ENCODE measurements at regions not wholly inside any gene's neighbourhood (a gene's known extent, or its start where the extent isn't known, plus 50 kb on each side); places are given as distances from the start of the nearest gene placed in this dataset.
"Not testable (repeated sequence)": the region's sequence is repeated elsewhere in the genome, so short reads cannot be mapped to it uniquely, and the experiment has no call there.

GRCh38 chr2:133624551-133624950 lies 56.3 kb upstream of the NCKAP5 start:
- no peak for DNase-seq (ENCODE audit: low read depth)
- in situ Hi-C loops (cut with HindIII; ENCODE audit: low pct_unique_long_range_greater_than_20kb, low sequenced_read_pairs), result no loop called here

GRCh38 chr2:133627741-133628140 lies 59.5 kb upstream of the NCKAP5 start:
- in situ Hi-C loops (cut with HindIII; ENCODE audit: low pct_unique_long_range_greater_than_20kb, low sequenced_read_pairs), result no loop called here
- DNase-seq (ENCODE audit: low read depth), result no peak

DNA sequence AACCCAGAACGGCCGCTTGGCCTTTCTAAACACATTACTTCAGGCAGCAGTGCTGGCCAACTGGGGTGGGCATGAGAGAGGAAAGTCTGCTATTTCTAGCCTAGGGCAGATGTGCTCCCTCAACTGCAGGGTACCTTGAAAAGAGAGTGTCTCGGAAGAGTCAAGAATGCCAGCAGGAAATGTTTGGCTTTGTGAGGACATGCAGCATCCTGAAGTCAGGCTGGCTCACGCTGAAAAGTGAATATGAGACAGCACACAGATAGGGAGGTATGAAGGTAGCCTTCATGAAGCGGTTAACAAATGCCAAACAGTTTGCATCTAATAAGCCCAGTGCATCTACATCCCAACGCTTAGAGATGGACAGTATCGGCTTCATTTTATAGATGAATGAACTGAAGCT lies 65.0 kb upstream of the NCKAP5 start:
- DNase-seq (ENCODE audit: low read depth), result no peak
- in situ Hi-C loops (cut with HindIII; ENCODE audit: low pct_unique_long_range_greater_than_20kb, low sequenced_read_pairs), result no loop called here

DNA sequence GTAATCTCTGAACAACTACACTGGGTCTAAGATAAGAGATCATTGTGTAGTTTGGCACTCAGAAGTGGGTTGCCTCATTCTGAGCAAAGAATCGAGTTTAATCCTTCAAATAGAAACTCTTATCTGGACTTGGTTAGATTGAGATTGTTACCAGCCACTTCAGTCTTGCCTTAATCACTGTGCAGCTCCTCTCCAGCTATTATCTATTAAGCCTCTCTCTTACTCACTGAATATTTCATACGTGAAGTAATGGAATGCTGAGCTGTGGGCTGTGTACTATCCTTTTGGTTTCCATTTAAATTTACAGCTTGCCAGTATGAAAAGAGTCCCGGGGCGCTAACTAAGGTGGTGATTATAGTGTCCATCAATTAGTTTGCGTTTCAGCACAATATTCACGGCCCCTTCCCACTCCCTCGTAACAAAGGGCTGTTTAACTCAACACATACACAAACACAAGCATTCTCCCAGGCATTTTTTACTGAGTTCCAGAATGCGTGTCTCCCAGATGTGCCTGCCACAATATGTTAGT lies 65.7 kb upstream of the NCKAP5 start:
- no peak for DNase-seq (ENCODE audit: low read depth)
- in situ Hi-C loops (cut with HindIII; ENCODE audit: low pct_unique_long_range_greater_than_20kb, low sequenced_read_pairs), result no loop called here

DNA sequence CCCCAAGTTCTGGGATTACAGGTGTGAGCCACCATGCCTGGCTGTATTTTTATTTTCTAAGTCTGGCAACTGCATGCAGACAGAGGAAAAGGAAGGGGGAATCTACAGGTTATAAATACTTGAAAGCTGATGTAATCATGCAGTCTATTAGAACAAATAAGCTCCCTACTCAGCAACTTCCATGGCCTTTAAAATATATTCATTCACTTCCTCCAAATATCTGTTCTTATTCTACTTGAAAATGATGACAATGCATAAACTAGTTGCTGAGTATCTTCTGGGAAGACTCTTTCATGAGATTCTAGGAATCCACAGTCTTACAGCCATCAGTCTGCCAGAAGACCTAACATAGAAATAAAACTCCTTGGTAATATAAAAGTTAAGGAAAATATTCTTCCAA lies 66.9 kb upstream of the NCKAP5 start:
- no peak for DNase-seq (ENCODE audit: low read depth)
- in situ Hi-C loops (cut with HindIII; ENCODE audit: low pct_unique_long_range_greater_than_20kb, low sequenced_read_pairs), result no loop called here

DNA sequence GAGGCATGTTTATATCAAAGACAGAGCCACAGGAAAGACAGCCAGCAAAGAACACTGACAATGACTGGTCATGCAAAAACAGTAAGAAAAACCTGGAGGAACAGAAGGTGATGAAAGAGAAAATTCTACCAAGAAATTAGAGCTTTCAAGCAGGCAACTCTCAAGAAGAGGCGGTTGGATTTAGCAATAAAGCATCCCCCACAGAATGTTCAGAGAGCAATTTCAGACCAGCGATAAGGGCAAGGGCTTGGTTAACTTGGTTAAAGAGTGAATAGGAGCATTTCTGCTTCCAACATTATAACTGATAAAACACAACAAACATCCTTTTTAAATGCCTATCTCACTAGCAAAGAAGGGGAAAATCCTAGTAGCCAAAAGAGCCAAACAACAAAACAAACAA lies 68.0 kb upstream of the NCKAP5 start:
- DNase-seq (ENCODE audit: low read depth), result no peak
- in situ Hi-C loops (cut with HindIII; ENCODE audit: low pct_unique_long_range_greater_than_20kb, low sequenced_read_pairs), result no loop called here

DNA sequence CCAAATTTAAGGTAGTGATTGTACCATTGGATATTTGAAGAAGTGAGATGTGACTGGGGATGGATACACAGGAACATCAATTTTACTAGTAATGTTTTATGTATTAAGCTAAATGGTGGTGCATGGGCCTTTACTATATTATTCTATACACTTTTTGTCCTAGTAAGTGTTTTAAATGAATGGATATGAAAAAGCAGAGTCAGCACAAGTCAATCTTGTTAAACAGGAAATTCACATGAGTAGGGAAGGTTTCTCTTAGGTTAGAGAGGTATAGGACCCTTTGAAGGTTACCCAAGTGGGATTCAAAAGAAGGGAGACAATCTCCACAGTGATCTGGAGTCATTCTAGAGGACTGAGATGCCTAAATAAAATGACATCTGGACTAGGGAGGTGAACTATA lies 71.8 kb upstream of the NCKAP5 start:
- in situ Hi-C loops (cut with HindIII; ENCODE audit: low pct_unique_long_range_greater_than_20kb, low sequenced_read_pairs), result no loop called here
- no peak for DNase-seq (ENCODE audit: low read depth)

- in situ Hi-C loops (cut with HindIII; ENCODE audit: low pct_unique_long_range_greater_than_20kb, low sequenced_read_pairs), result no loop called here
- DNase-seq (ENCODE audit: low read depth), result no peak
These were observed 73.2 kb upstream of the NCKAP5 start for GRCh38 chr2:133641497-133641896.

GRCh38 chr2:133641942-133642725 lies 73.9 kb upstream of the NCKAP5 start:
- in situ Hi-C loops (cut with HindIII; ENCODE audit: low pct_unique_long_range_greater_than_20kb, low sequenced_read_pairs), result no loop called here
- DNase-seq (ENCODE audit: low read depth), result no peak

DNA sequence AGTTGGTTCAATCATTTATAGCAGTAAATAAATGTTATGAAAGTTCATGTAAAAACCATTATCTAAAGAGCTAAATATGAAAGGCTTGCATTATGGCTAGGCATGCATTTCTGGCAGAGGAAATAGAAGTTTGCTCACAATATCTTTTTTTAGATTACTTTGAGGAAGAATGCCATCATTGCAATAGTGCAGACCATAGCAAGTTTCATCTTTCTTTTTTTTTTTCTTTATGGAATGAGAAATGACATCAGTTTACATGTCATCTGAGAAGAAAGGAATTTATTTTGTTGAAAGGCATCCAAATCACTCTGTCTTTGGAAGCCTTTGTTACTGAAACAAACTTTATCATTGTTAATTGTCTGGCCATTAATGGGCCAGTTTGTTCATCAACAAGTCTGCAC lies 74.5 kb upstream of the NCKAP5 start:
- DNase-seq (ENCODE audit: low read depth), result no peak
- in situ Hi-C loops (cut with HindIII; ENCODE audit: low pct_unique_long_range_greater_than_20kb, low sequenced_read_pairs), result no loop called here

GRCh38 chr2:133643863-133644262 lies 75.6 kb upstream of the NCKAP5 start:
- in situ Hi-C loops (cut with HindIII; ENCODE audit: low pct_unique_long_range_greater_than_20kb, low sequenced_read_pairs), result no loop called here
- no peak for DNase-seq (ENCODE audit: low read depth)

- in situ Hi-C loops (cut with HindIII; ENCODE audit: low pct_unique_long_range_greater_than_20kb, low sequenced_read_pairs), result no loop called here
- no peak for DNase-seq (ENCODE audit: low read depth)
These were observed 76.6 kb upstream of the NCKAP5 start for GRCh38 chr2:133644846-133645245.

- in situ Hi-C loops (cut with HindIII; ENCODE audit: low pct_unique_long_range_greater_than_20kb, low sequenced_read_pairs); DNase-seq (ENCODE audit: low read depth): not testable (repeated sequence)
These were observed 79.1 kb upstream of the NCKAP5 start for GRCh38 chr2:133647386-133647785.

- no peak for DNase-seq (ENCODE audit: low read depth)
- in situ Hi-C loops (cut with HindIII; ENCODE audit: low pct_unique_long_range_greater_than_20kb, low sequenced_read_pairs), result no loop called here
These were observed 83.6 kb upstream of the NCKAP5 start for GRCh38 chr2:133651861-133652260.

- no peak for DNase-seq (ENCODE audit: low read depth)
These were observed 84.1 kb upstream of the NCKAP5 start for GRCh38 chr2:133652398-133652797.

GRCh38 chr2:133653056-133653455 lies 84.8 kb upstream of the NCKAP5 start:
- DNase-seq (ENCODE audit: low read depth), result no peak
- in situ Hi-C loops (cut with HindIII; ENCODE audit: low pct_unique_long_range_greater_than_20kb, low sequenced_read_pairs), result no loop called here

More at GRCh38 chr2:133652398-133652797, 84.1 kb upstream of the NCKAP5 start:
- in situ Hi-C loops (cut with HindIII; ENCODE audit: low pct_unique_long_range_greater_than_20kb, low sequenced_read_pairs), result no loop called here

DNA sequence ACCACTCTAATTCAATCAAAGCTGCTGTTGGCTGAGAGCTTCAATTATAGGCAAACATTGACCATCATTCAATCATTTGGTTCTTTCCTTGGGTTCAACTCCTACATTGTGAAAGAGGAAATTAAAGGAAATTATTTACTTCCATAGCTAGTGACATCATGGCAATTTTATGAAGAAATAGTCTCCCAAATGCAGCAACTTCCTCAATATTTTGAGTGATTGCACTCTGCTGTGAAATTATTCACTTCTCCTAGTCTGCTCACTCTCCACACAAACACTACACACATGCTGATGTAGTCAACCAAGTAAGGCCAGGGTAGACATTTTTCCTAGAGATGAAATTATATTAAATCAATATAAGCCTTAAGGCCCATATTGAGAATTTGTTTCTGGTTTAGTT lies 86.7 kb upstream of the NCKAP5 start:
- DNase-seq (ENCODE audit: low read depth), result no peak
- in situ Hi-C loops (cut with HindIII; ENCODE audit: low pct_unique_long_range_greater_than_20kb, low sequenced_read_pairs), result no loop called here

DNA sequence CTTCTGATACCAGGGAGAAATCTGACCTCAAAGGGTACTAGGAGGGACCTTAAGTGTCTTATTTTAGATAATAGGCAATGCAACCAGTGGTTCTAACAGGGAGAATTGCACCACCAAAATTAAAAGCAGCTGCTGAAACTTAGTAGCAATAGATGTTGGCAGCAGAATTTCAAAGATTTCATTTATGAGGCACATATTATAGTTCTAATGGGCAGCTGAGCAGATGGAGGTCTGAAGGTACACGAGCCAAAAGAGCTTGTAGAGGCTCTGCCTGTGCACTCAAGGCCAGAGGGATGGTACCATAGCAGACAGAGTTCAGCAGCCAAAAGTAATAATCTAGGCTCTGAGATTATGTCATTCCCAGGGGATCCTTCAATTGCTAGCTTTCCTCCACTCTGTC lies 87.3 kb upstream of the NCKAP5 start:
- in situ Hi-C loops (cut with HindIII; ENCODE audit: low pct_unique_long_range_greater_than_20kb, low sequenced_read_pairs), result no loop called here
- no peak for DNase-seq (ENCODE audit: low read depth)

DNA sequence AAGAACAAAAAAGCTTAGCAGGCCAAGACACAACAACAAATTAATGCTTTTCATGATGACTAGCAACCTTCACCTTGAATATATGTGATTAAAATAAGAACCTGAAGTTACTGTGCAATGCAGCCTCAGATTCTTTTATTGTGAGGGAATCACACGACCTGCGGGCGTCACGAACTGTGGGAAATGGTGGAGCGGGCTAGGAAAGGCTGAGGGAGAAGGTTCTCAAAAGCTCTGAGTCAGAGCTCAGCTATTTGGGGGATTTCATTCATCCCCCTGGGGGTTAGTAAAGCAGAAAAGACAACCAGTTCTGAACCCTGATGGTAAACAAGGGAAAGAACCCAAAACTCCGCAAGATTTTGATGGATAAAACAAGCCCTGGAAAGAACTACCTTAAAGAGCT lies 89.3 kb upstream of the NCKAP5 start:
- in situ Hi-C loops (cut with HindIII; ENCODE audit: low pct_unique_long_range_greater_than_20kb, low sequenced_read_pairs), result no loop called here
- peak; percentile 79 for DNase-seq (ENCODE audit: low read depth)

Data from Caki2 (cell line).